ENCODE measurements at regions not wholly inside any gene's neighbourhood (a gene's known extent, or its start where the extent isn't known, plus 50 kb on each side); places are given as distances from the start of the nearest gene placed in this dataset.

GRCh38 chr12:14263742-14264141 lies 101.7 kb upstream of the ATF7IP start:
- Histone ChIP-seq H3K36me3 (ENCODE audit: control insufficient read depth in 2 of 2, extremely low read depth in 1 of 2, insufficient read depth in 2 of 2, low read length in 2 of 2) (no peaks in the 10 kb centered on the region), H3K4me1 (ENCODE audit: control insufficient read depth, extremely low read depth, insufficient read depth, low read length) (peaks cover 22% of the 10 kb centered on the region), H3K9me1 (ENCODE audit: control insufficient read depth, extremely low read depth, insufficient read depth, low read length) (no peaks in the 10 kb centered on the region), H3K9me3 (ENCODE audit: control insufficient read depth, low read depth, low read length) (peaks cover 7% of the 10 kb centered on the region), H3K4me3 (ENCODE audit: control insufficient read depth in 2 of 3, extremely low read depth in 1 of 3, insufficient read depth in 2 of 3, low read depth in 1 of 3, low read length in 3 of 3) (no peak overlapping the region), H3K79me2 (ENCODE audit: control insufficient read depth, insufficient read depth, low read length) (no peaks in the 10 kb centered on the region), H4K20me1 (ENCODE audit: control insufficient read depth, extremely low read depth, insufficient read depth, low read length) (no peaks in the 10 kb centered on the region), H2AFZ (ENCODE audit: control insufficient read depth, low read length) (no peak overlapping the region), H3K27me3 (ENCODE audit: control insufficient read depth, extremely low read depth, insufficient read depth, low read length) (no peaks in the 10 kb centered on the region), H3K9ac (ENCODE audit: control insufficient read depth, extremely low read depth, insufficient read depth, low read length) (no peak overlapping the region), H3K4me2 (ENCODE audit: control insufficient read depth, extremely low read depth, insufficient read depth, low read depth, low read length) (no peak overlapping the region), H3K27ac (ENCODE audit: control insufficient read depth, insufficient read depth, low read length) (no peak overlapping the region)
- FAIRE-seq (no peak), DNase-seq (ENCODE audit: low read depth, low spot score) (no peak)
- dilution Hi-C loops (cut with MboI; ENCODE audit: extremely low pct_ligation_motif_present, low sequenced_read_pairs) = no loop called here
- no peak for TF ChIP-seq EZH2 (IDR thresholded peaks at IDR 0.05; ENCODE audit: low read length)

- dilution Hi-C loops (cut with MboI; ENCODE audit: extremely low pct_ligation_motif_present, low sequenced_read_pairs) = no loop called here
- no peak overlapping the region for H3K4me3 ChIP-seq (ENCODE audit: control insufficient read depth in 2 of 3, extremely low read depth in 1 of 3, insufficient read depth in 2 of 3, low read depth in 1 of 3, low read length in 3 of 3)
- peaks cover 22% of the 10 kb centered on the region for H3K4me1 ChIP-seq (ENCODE audit: control insufficient read depth, extremely low read depth, insufficient read depth, low read length)
- no peaks in the 10 kb centered on the region for H3K27me3 ChIP-seq (ENCODE audit: control insufficient read depth, extremely low read depth, insufficient read depth, low read length)
- H3K9me1 ChIP-seq (ENCODE audit: control insufficient read depth, extremely low read depth, insufficient read depth, low read length) = no peaks in the 10 kb centered on the region
- no peaks in the 10 kb centered on the region for H3K79me2 ChIP-seq (ENCODE audit: control insufficient read depth, insufficient read depth, low read length)
- H3K9ac ChIP-seq (ENCODE audit: control insufficient read depth, extremely low read depth, insufficient read depth, low read length) = no peak overlapping the region
- DNase-seq (ENCODE audit: low read depth, low spot score) = no peak
- TF ChIP-seq CTCF (optimal IDR thresholded peaks at IDR 0.05 in 1 of 3, IDR thresholded peaks at IDR 0.05 in 1 of 3, conservative IDR thresholded peaks at IDR 0.05 in 1 of 3; ENCODE audit: extremely low read depth in 1 of 3, insufficient read depth in 2 of 3, low read length in 3 of 3) (no peak), EZH2 (IDR thresholded peaks at IDR 0.05; ENCODE audit: low read length) (no peak)
- no peaks in the 10 kb centered on the region for H4K20me1 ChIP-seq (ENCODE audit: control insufficient read depth, extremely low read depth, insufficient read depth, low read length)
- FAIRE-seq = no peak
- no peak overlapping the region for H3K4me2 ChIP-seq (ENCODE audit: control insufficient read depth, extremely low read depth, insufficient read depth, low read depth, low read length)
- no peak overlapping the region for H3K27ac ChIP-seq (ENCODE audit: control insufficient read depth, insufficient read depth, low read length)
- H3K9me3 ChIP-seq (ENCODE audit: control insufficient read depth, low read depth, low read length) = peaks cover 7% of the 10 kb centered on the region
- no peaks in the 10 kb centered on the region for H3K36me3 ChIP-seq (ENCODE audit: control insufficient read depth in 2 of 2, extremely low read depth in 1 of 2, insufficient read depth in 2 of 2, low read length in 2 of 2)
- H2AFZ ChIP-seq (ENCODE audit: control insufficient read depth, low read length) = no peak overlapping the region
Measured at GRCh38 chr12:14264316-14264715, 101.2 kb upstream of the ATF7IP start.

GRCh38 chr12:14264778-14265177 lies 100.7 kb upstream of the ATF7IP start:
- peaks cover 4% of the 10 kb centered on the region for H3K9me3 ChIP-seq (ENCODE audit: control insufficient read depth, low read depth, low read length)
- no peak overlapping the region for H3K4me3 ChIP-seq (ENCODE audit: control insufficient read depth in 2 of 3, extremely low read depth in 1 of 3, insufficient read depth in 2 of 3, low read depth in 1 of 3, low read length in 3 of 3)
- dilution Hi-C loops (cut with MboI; ENCODE audit: extremely low pct_ligation_motif_present, low sequenced_read_pairs) = no loop called here
- TF ChIP-seq EZH2 (IDR thresholded peaks at IDR 0.05; ENCODE audit: low read length) = no peak
- no peak for TF ChIP-seq CTCF (optimal IDR thresholded peaks at IDR 0.05 in 1 of 3, IDR thresholded peaks at IDR 0.05 in 1 of 3, conservative IDR thresholded peaks at IDR 0.05 in 1 of 3; ENCODE audit: extremely low read depth in 1 of 3, insufficient read depth in 2 of 3, low read length in 3 of 3)
- no peak for DNase-seq (ENCODE audit: low read depth, low spot score)
- H2AFZ ChIP-seq (ENCODE audit: control insufficient read depth, low read length) = no peak overlapping the region
- no peak overlapping the region for H3K27ac ChIP-seq (ENCODE audit: control insufficient read depth, insufficient read depth, low read length)
- H3K79me2 ChIP-seq (ENCODE audit: control insufficient read depth, insufficient read depth, low read length) = no peaks in the 10 kb centered on the region
- no peak for FAIRE-seq
- H4K20me1 ChIP-seq (ENCODE audit: control insufficient read depth, extremely low read depth, insufficient read depth, low read length) = no peaks in the 10 kb centered on the region
- no peak overlapping the region for H3K9ac ChIP-seq (ENCODE audit: control insufficient read depth, extremely low read depth, insufficient read depth, low read length)
- H3K4me1 ChIP-seq (ENCODE audit: control insufficient read depth, extremely low read depth, insufficient read depth, low read length) = peaks cover 22% of the 10 kb centered on the region
- H3K36me3 ChIP-seq (ENCODE audit: control insufficient read depth in 2 of 2, extremely low read depth in 1 of 2, insufficient read depth in 2 of 2, low read length in 2 of 2) = no peaks in the 10 kb centered on the region
- no peak overlapping the region for H3K4me2 ChIP-seq (ENCODE audit: control insufficient read depth, extremely low read depth, insufficient read depth, low read depth, low read length)
- H3K9me1 ChIP-seq (ENCODE audit: control insufficient read depth, extremely low read depth, insufficient read depth, low read length) = no peaks in the 10 kb centered on the region
- H3K27me3 ChIP-seq (ENCODE audit: control insufficient read depth, extremely low read depth, insufficient read depth, low read length) = no peaks in the 10 kb centered on the region
